IPS-NIHi7 (cell line): ENCODE measurements at regions not wholly inside any gene's neighbourhood (a gene's known extent, or its start where the extent isn't known, plus 50 kb on each side); places are given as distances from the start of the nearest gene placed in this dataset.

Source experiments
- DNase-seq: peaks from one replicate; pipeline ENCODE4 v3.0.0; 2012; ENCODE audit warnings: mixed read lengths; ENCODE audit errors: extremely low spot score

DNA sequence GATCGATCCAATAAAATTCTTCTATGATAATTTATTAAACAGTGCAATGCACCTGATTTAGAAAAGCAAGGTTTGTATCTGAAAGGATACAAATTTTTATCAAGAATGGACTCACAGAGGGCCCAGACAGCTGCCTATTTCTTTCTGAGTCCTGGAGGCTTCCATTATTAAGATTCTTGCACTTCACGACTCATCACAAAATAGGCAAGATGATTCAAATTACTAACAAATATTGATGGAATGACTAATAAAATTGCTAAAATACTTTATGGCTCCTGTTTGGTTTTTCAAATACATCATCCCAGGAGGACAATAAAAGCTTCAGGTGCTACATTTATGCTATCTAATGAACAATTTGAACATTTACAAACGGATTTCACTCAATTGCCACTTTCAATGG, 483.0 kb upstream of the AGTR1 start:
- no peak for DNase-seq

DNA sequence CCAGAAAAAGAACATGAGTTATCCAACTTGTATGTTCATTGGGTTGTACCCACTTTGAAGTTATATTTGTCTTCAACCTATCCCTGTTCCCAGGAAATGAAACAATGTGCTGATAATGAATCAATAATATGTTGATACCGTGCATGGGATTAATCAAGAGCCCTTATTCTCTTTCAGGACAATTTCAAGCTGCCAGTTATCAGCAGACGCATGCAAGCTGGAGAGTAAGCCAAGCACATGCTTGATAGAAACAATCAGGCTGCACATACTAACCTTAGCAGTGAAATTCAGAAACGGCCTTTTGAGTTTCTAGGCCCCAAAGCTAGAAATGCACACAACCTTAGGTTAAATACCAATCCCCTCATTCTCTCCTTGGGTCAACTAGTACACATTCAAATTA, 480.4 kb upstream of the AGTR1 start:
- no peak for DNase-seq

DNA sequence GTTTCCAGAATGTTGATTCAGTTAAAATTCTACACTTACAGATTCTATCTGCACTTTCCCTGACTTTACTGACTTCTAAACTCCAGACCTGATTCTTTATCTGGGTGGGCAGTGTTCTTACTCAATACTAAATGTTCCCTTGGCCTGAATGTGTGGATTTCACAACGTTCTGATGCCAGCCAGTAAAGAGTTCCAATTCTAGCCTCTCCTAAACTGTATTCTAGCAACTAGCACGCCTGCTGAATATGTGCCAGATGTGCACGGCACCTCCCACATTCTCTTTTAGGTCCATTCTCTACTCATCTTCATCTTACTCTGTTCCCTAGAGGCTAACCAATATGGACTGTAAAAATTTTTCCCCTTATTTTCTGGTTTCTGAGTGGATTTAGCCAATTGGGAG, 479.5 kb upstream of the AGTR1 start:
- no peak for DNase-seq

DNA sequence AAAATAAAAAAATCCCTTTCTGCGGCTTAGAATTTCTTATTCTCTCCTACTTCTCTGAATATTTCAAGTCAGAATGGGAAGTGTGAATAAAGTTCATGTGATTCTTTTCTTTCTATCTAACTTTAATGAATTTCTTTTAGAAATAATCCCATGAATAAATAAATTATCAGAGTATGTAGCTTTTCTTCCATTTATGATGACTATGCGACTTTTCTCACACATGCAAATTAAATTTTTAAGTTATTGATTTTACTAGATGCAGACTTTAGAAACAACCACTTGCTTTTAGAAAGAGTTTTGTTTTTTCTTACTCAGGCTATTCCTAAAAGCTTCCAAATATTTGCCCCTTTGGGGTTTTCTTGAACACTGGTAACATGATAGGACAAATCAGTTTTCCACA, 477.7 kb upstream of the AGTR1 start:
- no peak for DNase-seq

DNA sequence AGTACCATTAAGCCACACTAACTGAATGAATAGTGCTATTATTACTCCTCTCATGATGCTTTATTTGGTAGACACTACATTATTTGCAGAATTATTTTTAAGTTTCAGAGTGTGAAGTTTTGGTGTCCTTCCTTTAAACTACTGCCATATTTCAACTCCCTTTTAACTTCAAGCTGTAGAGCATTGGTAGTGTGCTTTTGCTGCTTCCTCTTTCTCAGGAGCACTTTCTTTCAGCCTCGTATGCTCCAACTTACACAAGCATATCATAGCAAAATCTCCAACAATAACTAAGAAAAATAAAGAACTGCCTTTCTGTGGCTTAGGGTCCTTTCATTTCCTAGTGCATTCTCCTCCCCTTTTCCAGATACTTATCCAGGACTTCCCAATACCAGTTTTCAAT, 476.4 kb upstream of the AGTR1 start:
- DNase-seq, result no peak

DNA sequence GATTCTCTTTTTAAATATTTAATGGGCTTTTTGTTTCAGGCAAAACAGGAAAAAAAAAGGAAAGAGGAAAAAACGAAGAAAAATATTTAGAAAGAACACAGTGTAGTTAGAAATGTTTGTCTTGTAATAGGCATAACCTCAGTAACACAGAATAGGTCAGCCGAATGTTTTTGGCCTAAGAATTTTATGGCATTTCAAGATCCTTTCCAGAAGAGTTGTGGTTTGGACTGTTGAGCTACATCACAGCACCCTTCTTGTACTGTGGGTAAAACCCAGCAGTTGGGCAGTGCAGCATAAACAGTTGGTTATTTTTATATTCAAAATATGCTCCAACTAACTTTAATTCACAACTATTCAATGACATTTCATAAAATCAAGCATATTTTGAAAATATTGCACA, 474.4 kb upstream of the AGTR1 start:
- no peak for DNase-seq

DNA sequence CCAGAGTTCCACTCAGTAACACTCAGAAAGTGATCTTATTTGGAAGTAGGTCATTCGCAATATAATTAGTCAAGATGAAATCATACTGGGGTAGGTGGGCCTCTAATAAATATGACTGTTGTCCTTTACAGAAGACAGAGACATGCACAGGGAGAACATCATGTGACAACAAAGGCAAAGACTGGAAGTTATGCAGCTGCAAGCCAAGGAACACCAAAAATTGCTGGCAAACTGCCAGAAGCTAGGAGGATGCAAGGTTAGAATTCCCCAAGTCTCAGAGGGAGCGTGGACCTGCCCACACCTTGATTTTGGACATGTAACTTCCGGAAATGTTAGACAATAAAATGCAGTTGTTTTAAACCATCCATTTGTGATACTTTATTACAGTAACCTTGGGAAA, 471.5 kb upstream of the AGTR1 start:
- no peak for DNase-seq

DNA sequence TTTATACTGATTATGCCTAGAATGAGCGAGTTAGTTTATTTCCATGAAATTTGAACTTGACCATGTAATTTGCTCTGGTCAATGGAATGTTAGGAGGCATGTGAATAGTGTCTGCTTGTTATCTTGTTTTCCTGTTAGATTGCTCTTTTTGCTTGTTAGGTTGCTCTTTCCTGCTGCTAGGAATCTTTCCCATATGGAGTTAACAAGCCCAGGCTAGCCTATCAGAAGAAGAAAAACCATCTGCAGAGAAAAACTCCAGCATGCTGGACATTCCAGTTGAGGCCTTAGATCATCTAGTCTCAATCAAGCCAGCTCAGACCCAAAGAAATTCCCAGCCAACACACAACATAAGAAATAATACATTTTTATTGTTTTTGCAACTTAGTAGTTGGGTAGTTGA, 470.2 kb upstream of the AGTR1 start:
- peak; percentile 13 for DNase-seq

DNA sequence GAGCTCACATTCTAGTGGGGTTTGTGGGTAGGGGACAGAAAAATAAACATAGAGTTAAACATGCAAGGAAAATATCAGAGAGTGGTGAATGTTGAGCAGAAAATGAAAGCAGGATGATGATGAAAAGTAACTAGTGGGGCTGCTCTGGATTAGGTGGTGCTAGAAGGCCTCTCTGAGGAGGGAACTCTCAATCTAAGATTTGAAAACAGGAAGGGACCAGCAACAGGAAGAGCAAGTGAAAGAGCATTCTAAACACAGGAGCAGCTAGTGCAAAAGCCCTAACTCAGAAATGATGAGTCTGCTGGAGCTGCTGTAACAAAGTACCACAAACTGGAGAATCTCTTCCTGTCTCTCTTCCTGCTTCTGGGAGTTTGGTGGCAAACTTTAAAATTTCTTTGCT, 468.6 kb upstream of the AGTR1 start:
- DNase-seq, result no peak

DNA sequence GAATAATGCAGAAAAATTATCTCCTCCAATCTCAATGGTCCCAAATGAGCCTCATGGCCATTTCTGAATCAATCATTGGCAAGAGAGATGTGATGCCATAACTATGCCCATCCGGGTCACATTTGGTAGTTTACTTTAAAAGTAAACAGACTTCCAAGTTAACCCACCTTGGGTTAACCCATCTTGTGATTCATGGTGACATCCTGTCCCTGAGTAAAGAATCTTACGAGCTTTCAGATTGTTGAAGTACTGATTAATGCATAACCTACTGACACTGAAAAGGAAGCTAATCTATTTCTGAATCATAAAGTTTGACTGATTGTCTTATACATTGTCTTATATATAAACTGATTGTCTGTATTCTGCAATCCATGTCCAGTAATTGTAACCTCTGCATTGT, 467.2 kb upstream of the AGTR1 start:
- no peak for DNase-seq

DNA sequence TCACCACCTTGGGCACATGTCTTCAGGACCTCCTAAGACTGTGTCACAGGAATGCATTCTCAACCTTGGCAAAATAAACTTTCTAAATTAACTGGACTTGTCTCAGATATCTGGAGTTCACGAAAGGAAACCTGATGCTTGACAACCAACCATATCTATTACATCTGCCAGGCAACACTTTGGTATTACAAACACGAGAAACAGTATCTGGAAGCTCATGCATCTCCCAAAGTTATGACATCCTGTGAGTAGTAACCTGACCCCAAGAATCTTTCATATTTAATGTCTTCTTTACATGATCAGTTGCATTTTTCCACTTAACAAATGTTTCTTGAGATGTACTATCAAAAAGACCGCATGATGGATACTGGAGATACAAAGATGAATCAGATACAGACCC, 465.3 kb upstream of the AGTR1 start:
- DNase-seq, result no peak

DNA sequence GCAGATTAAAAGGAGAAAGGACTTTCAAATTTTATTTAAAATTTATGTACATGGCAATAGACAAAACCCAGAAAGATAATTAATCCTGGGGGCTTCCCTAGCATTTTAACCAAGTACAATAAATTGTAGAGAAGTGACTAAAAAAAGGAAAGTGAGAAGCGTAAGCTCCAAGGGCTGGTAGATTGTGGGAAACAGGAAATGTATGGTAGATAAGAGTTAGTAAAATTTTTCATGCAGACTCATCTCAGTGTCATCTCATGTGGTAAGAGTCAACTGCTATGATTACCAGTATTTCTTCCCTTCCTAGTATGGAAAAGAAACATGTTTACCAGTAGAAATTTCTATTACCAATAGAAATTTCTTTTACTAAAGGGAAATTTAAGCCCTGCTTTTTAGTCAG, 464.3 kb upstream of the AGTR1 start:
- no peak for DNase-seq

DNA sequence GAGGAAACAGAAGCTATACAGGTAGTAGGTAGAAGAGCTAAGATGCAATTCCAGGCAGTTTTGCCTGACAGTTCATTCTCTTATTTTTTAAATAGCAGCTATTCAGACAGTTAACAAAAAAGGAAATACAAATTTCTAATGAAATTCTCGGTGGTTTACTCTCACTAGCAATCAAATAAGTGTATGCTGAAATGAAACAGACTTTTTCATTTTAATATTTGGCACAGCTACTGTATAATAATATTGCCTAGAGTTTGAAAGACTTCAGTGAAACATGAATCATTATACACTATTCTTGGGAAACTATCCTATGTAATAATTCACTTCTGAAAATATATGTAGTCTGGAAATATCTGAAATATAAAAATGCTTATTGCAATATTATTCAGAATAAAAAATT, 463.2 kb upstream of the AGTR1 start:
- DNase-seq, result no peak

DNA sequence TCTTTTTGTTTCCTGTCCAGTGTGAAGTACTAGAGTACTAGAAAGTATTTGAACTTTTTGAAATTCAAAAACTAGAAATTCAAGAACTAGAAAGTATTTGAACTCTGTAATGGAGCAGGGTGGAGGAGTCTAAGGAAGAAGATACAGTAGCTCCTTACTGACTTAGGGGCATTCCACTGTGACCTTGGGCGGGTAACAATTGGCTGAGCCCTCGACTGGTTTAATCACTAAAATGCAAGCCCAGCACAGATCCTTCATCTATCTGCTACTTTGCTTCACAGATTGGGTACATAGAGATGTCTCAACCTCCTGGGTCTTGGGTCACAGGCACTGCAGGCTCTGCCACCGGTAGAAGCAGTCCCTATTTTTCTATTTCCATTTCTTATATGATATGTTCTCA, 462.1 kb upstream of the AGTR1 start:
- no peak for DNase-seq

DNA sequence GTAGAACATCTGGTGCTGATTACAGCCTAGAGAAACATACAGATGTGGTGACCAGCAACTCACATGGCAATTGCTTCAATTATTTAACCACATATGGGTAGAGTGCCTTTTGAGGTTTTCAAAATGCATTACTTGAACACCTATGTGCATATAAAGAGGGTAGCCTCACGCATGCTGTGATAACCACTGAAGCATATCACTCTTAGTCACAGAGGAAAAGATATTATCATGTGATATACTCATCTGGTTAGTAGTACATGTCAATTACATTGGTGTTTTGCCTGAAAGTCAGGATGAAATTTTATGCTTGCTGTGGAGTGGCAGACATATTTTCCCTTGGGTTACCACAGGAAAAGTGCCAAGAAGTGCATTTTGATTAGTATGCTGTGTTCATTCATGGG, 459.3 kb upstream of the AGTR1 start:
- DNase-seq, result no peak

DNA sequence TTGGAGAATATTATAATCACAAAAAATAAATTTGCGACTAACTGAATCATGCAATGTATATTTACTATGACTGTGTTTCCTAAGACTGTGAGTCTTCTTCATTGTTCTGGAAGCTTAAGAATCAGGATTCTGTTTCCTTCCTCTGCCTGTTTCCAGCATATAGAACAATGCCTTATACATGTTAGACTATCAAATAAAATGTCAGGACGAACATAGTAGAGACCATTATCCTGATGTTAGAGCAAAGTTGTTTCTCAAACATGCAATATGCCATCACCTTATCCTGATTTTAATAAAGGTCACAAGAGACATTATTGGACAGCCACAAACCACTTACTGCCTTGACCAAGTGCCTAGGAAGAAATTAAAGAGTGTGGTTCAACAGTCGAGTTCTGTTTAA, 457.4 kb upstream of the AGTR1 start:
- no peak for DNase-seq

DNA sequence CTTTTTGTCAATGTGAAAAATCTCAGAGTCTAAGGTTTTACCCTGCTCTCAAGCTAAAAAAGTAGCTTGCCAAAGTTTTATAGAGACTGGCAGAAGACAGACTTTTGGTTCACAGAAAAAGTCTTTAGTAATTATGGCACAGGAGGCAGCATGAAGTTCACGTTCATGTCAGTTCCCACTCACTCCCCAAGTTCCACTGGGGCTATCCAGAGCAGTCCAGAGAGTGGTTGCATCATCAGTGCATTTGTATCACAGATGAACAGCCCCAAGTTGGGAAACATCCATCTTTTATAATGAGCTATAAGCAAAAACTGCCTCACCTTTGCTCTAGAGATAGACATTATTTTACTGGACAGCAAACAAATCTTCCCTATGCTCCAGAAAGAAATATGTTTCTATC, 454.1 kb upstream of the AGTR1 start:
- no peak for DNase-seq

DNA sequence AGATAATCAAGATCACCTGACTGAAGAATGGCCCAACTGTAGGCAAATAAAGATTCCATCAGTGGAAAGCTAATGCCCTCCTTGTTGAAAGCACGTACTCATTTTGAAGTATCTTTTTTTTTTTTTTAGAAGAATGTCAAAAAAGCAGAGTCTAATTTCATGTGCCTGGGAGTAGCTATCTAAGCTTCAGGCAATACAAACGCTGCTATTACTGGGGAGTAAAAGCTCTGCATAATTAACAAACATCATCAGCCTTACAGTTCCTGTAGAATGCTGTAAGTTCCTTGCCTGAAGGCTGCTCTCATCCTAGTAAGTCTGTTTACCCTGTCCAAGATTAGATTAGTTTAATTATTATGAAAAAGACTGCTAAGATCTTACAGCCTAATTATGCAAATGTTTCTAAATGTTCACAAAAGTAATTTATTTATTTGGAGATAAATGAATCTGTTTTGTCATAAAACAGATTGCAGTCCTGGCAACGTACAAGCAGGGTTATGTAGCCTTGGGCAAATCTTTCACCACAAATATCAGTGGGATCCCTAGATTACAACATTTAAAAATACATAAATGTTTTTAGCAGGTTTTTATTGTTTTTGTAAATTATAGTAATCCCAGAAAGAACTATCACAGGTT, 451.3 kb upstream of the AGTR1 start:
- DNase-seq, result no peak

DNA sequence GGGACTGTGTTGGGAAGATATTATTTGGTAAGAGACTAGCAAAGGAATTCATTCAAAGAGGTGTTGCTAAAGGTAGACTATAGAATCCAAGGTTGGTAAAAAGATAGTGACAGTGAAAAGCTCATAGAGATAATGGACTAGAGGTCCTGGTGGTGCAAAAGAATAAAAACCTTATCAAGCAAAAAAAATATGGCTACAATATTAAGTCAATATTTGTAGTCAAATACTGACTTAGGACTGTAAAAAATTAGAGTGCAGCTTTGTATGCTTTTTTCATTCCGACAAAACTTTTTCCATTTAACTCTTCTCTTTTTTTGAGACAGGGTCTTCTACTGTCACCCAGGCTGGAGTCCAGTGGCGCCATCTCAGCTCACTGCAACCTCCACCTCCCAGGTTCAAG, 444.0 kb upstream of the AGTR1 start:
- DNase-seq, result no peak

DNA sequence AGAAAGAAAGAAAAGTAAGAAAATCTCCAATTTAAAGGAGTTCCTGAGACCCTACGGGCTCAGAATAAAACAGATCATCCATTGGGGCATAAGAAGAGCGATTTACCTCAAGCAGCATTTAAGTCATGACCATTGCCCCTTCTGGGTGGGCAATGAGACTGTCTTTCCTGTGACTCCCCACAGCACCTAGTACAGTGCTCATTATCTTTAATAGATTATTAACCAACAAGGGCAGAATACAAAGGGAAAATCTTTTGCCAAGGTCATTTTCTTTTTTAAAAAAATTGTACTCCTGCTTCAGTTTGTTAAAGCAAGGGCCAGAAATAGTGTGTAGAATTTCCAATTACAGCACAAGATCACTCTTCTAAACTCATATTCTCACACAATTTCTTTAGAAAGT, 443.3 kb upstream of the AGTR1 start:
- no peak for DNase-seq

DNA sequence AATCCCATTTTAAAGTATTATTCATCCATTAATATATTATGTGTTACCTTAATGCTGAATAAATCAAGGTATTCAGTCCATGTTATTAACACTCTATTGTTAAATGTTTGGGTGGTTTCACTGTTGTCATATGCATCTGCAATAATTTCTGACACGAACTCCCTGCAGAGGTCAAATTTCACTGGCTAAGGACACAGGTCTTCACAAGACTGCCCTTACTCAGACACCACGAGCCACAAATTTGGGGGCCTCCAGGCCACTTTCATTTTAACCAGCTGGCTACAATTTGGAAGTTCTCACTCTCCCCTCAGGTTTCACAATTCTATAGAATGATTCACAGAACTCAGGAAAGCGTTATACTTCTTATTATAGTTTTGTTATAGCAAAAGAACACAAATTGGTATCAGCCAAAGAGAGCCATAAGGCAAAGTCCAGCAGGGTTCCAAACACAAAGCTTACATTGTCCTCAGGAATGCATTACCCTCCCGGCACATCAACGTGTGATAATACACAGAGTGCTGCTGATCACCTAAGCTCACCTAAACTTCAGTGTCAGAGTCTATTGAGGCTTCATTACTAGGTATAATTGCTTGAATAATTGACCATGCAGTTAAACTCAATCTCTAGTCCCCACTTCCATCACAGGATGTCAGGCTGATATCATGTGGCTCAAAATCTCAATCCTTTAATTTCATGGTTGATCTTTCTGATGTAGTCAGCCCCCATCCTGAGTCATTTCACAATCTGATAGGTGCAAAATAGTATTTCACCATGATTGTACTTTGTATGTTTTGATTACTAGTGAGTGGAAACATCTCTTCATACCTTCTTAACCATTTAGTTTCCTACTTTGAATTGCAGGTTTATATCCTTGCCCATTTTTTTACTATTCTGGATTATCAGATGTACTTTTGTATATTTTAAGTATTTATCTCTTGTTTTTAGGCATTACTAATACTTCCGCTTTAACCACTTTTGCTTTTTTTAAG, 441.4 kb upstream of the AGTR1 start:
- no peak for DNase-seq

DNA sequence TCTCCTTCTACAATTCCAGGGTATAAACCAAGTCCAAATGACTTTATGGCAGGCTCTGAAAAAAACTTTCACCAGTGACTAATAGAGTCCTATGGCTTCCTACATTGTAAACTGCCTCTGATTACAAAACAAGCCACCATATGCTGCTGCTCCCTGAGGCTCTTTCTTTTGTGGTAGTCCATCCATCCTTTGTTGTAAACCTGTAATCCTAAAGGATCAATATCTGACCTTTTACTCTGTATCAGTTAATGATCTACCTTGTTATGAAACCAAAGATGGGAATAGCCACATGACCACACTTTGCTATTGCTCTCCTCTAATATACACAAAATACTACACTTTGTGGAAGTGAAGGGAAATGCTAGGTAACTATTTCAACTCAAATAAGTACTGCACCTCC, 434.7 kb upstream of the AGTR1 start:
- DNase-seq, result no peak

DNA sequence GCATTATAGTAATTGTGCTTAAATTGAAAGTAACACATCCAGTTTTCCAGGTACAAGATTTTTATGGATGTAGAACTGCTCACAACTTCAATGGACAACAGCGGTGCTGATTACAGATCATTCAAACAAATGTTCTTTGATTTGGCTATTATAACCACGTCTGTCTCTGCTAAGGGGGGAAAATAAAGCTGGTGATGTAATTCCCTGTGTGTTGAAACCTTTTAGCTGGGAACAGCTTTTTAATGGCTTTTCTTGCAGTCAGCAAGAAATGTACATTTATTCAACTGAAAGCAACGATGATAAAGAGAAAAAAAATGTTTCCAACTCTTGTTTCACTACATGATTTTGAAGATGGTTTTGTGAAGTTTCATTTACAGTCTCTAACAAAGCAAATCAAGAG, 431.9 kb upstream of the AGTR1 start:
- no peak for DNase-seq

DNA sequence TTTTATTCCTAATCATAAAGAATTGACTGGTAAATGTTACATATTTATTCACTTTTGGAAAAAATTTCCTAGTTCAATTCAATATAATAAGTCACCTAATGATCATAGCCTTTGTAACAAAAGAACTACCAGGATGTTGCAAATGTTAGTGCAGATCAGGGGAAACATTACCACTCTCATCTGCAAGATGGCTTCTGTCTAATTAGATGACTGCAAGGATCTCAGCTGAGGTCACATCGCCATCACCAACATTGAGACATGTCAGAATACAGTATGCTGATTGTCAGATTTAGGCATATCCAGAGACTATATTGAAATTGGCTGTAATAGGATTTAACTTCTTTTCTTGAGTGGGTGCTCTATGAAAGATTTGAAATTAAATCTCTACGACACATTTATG, 431.4 kb upstream of the AGTR1 start:
- no peak for DNase-seq
